ENCODE measurements at regions not wholly inside any gene's neighbourhood (a gene's known extent, or its start where the extent isn't known, plus 50 kb on each side); places are given as distances from the start of the nearest gene placed in this dataset.

DNA sequence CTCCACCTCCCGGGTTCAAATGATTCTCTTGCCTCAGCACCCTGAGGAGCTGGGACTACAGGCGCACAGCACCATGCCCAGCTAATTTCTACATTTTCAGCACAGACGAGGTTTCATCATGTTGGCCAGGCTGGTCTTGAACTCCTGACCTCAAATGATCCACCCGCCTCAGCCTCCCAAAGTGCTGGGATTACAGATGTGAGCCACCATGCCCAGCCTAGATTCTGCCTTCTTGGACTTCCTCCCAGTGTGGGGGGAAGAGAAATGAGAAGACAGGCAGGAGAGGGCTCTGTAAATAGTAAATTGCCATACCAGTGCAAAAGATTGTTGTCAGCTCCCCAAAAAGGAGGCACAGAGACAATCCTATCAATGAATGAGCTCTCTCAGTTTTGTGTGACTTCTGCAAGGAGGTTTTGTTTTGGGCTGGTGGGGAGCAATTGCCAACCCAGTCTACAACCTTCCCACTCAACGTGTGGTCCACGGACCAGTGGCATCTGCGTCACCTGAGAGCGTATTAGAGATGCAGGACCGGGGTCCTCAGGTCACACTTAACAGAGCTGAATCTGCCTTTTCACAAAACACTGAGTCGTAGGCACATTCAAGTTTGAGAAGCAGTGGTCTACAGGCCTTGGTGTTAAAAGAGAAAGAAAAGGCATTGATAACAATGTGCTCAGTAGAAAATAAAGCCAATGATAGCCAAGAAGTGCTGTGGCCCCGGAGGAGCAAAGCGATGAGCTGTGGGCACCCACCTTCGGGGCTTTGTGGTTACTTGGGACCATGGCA is 78.1 kb downstream of the MYCN start:
- DNase-seq (ENCODE audit: low spot score): no peak

DNA sequence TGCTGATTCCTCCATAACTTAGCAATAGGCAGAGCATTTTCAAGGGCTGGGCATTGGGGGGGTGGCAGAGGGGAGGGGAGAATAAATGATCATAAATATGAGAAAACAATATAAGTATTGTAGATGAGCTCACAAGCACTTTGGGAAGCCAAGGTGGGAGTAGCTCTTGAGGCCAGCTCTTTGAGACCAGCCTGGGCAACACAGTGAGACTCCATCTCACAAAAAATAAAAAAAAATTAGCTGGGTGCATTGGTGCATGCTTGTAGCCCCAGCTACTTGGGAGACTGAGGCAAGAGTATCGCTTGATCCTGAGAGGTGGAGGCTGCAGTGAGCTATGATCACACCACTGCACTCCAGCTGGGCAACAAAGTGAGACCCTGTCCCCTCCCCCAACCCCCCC is 75.9 kb downstream of the MYCN start:
- no peak for DNase-seq (ENCODE audit: low spot score)

DNA sequence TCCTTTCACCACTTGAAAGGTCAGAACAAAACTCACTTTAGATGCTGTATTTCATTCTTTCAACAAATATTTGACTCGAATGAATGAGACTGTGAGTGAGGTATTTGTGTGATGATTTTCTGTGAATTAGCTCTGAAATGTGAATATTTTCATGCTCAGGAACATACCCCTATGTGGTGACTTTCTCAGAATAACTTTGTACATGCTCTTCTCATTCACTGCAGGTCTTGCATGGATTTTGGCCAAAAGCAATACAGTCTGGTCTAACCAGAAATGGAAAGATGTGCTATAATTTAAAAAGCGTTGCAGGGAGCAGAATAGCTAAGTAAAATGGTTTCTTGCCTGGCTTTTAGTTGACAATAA is 75.5 kb downstream of the MYCN start:
- DNase-seq (ENCODE audit: low spot score): no peak

GRCh38 chr2:16015210-16015902 is 75.0 kb downstream of the MYCN start:
- no peak for DNase-seq (ENCODE audit: low spot score)

GRCh38 chr2:16014802-16015201 is 74.5 kb downstream of the MYCN start:
- DNase-seq (ENCODE audit: low spot score): no peak

DNA sequence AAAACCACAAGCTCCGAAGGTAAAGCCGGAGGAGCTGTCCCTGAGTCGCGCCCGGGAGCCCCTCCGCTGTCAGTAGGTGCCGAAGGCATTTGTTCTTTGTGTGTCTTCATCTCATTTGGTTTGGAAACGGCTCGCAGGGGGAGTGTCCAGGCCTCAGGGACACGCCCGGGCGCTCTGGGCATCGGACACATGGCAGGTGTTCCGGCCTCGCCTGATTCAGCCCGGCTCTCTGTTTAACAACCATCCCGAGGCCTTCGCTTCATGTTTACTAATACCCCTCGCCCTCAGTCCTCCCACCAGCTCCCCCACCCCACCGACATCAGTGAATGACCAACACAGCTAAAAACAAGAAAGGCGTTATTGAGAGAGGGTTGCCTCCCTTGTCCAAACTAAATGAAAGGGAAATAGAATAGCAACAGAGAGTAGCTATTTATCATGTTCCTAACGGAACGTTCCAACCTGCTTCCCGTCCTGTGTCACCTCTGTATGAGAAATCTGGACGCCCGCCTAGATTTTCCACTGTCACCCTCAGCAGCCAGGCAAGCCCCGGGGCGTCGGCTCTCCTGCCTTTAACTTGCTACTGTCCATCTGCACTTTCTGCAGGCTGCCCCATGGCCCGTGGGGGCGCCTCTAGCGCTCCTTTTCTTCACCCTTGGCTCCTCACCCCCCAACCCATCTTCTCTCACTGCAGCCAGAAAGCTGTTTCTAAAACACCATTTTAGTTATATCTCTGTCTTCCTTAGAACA is 73.9 kb downstream of the MYCN start:
- DNase-seq (ENCODE audit: low spot score): no peak

DNA sequence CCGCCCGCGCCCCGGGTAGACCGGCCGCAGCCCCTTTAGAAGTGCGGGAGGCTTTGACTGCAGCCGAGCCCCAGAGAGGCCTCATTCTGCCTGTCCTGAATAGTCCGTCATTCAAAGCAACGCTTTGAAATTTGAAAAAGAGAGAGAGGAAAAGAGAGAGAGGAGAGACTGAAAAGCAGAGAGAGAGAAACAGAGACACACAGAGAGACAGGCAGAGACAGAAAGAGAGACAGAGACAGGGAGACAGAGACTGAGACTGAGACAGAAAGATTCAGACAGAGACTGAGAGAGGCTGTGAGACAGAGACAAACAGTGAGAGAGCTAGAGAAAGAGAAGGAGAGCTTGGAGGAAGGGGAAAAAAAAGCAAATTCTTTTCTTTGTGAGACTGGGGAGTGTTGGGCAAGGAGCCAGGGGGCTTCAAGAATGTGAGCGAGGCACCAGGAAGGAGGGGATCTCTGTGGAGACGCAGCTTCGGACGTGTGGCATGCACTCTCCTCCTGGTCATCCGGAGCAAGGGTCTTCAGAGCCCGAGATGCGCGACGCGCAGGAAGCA is 73.1 kb downstream of the MYCN start:
- no peak for DNase-seq (ENCODE audit: low spot score)

GRCh38 chr2:16012626-16013358 is 72.4 kb downstream of the MYCN start:
- no peak for DNase-seq (ENCODE audit: low spot score)

GRCh38 chr2:16012029-16012596 is 71.8 kb downstream of the MYCN start:
- DNase-seq (ENCODE audit: low spot score): no peak

DNA sequence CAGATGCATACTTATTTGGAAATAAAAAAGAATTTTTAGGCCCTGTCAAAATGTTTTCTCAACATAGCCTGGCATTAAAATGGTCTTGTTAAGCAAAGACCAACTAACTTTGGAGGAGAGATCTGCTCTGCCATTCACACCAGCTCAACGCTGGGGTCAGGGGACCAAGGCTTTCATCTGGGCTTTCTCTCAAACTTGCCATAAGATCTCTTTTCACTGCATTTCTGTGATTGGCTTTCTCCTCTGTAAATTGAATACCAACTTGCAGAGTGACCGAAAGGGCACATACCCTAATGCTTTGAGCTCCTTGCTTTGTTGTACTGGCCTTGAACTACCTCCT is 71.2 kb downstream of the MYCN start:
- no peak for DNase-seq (ENCODE audit: low spot score)

DNA sequence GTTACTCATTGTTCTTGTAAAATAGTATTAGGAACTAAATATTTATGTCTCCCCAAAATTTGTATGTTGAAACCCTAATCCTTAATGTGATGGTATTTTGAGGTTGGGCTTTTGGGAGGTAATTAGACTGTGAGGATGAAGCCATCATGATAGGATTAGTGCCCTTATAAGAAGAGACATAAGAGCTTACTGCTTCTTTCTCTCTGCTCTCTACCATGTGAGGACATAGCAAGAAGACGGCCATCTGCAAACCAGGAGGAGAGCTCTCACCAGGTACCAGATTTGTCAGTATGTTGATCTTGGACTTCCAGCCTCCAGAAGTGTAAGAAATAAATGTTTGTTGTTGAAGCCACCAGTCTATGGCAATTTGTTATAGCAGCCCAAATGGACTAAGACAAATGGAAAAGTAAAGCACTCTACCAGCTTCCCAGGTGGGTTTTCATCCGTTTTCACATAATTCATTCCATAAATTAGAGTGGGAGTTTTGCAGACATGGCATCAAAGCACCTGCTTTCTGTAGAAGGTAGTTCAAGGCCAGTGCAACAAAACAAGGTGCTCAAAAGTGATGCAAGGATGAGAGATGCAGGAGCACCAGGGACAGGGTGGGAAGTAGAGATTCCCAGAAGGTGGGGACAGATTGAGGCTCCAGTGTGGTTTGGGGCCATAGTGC is 70.7 kb downstream of the MYCN start:
- DNase-seq (ENCODE audit: low spot score): no peak

DNA sequence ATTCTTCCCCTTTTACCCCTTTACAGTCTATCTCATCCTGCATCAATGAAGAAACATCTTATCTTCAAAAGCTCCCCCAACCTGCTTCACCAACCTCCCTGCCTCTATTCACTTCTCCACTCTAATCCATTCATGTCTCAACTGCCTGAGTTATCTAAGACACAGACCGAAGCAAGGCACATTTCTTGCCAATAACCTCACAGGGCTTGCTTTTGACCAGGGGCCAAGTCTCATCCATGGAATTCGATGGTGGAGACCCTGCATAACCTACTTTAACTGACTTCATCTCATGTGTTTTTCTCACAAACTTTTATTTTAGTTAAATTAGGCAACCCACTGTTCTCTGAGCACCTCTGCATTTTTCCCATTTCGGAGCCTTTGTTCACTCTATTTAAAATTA is 69.7 kb downstream of the MYCN start:
- no peak for DNase-seq (ENCODE audit: low spot score)

- no peak for DNase-seq (ENCODE audit: low spot score)
These were observed 69.2 kb downstream of the MYCN start for GRCh38 chr2:16009560-16009959.

- DNase-seq (ENCODE audit: low spot score): no peak
These were observed 68.5 kb downstream of the MYCN start for GRCh38 chr2:16008856-16009255.

- no peak for DNase-seq (ENCODE audit: low spot score)
These were observed 68.0 kb downstream of the MYCN start for GRCh38 chr2:16008331-16008850.

DNA sequence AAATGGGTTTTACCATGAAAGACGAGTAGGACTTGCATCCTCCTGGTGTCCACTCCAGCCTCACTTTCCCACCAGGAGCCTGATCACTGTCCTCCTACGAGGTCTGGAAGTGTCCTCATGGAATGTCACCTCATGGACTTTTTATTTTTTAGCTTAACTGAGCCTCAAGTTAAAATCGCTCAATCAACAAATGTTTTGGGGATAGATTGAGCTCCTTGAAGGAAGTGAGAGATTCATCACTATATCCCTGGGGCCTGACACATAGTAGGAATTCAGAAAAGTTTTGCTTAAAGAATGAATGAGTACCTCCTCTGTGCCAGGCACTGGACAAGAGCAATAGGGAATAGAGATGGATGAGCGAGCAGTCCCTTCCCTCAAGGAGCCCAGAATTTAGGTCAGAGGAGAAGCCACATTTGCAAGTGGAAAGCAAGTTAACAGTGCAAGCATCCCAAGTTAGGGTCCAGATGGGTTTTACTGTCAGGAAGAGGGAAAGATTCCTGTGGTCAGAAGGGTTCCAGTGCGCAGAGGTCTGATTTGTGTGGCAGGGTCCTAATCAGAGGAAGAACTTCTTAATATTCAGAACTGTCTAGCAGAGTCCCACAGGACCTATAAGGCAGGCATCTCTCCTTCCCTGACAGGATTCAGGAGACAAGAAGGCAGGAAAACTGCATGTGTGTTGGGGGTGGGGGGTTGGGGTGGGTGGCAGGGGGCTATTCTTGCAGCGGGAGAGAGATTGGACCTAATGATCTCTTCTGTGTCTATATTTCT is 67.0 kb downstream of the MYCN start:
- DNase-seq (ENCODE audit: low spot score): no peak

DNA sequence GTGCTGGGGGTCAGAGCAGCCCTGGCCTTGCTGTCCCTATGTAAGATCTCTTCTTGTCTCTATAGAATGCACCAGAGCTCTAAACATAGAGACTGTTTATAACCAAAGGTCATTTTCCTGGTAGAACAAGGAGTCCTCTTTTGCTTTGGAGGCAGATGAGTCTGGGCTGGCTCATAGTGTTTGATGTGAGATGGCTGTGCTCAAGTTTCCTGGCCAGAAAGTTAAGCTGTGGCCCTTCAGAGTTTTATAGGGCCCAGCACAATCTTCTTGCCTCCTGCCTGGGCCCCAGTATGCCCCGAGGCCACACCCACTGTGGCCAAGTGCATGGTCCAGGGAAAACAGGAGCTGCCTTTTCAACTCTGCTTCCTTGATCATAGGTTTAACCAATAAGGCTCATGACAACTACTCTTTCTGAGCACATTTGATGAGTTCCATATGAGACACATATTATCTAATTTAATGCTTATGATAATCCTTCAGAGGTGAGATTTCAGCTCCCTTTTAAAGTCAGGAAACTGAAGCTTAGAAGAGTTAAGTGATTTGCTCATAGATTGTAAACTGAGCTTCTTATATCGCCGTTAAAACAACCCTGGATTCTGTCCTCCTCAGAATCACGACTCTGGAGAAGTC is 66.3 kb downstream of the MYCN start:
- no peak for DNase-seq (ENCODE audit: low spot score)

DNA sequence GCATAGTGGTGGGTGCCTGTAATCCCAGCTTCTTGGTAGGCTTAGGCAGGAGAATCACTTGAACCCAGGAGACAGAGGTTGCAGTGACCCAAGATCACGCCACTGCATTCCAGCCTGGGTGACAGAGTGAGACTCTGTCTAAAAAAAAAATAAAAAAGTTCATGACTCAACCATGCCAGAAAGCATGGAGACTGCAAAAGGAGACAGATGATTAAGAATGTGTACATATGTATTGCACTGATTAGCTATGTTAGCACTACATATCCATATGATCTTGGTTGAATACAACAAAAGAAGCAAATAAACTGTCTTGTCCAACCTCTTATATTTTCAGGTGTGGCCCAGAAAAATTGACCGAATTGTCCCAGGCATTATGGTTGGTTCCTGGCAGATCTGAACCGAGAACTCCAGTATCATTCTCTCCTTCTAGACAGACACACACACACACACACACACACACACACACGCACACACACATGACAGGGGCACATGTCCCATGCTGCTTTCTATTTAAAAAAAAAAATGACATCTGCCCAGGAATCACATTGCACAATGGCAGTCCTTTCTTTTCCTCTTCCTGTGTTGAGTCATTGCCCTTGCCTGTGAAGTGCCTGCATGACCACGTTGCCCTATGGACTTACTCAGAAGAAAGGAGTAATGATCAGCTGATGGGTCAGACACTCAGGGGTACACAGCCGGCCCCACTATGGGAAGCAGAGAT is 65.6 kb downstream of the MYCN start:
- peak; percentile 89 for DNase-seq (ENCODE audit: low spot score)

- no peak for DNase-seq (ENCODE audit: low spot score)
These were observed 65.0 kb downstream of the MYCN start for GRCh38 chr2:16005389-16005788.

Data from kidney capillary endothelial cell (primary cell).